Medulla oblongata (tissue), 1 donor: ENCODE measurements at regions not wholly inside any gene's neighbourhood (a gene's known extent, or its start where the extent isn't known, plus 50 kb on each side); places are given as distances from the start of the nearest gene placed in this dataset.

Source experiments
- DNase-seq: peaks from one replicate; pipeline ENCODE4 v3.0.0-alpha.2; 2015; ENCODE audit errors: extremely low spot score

DNA sequence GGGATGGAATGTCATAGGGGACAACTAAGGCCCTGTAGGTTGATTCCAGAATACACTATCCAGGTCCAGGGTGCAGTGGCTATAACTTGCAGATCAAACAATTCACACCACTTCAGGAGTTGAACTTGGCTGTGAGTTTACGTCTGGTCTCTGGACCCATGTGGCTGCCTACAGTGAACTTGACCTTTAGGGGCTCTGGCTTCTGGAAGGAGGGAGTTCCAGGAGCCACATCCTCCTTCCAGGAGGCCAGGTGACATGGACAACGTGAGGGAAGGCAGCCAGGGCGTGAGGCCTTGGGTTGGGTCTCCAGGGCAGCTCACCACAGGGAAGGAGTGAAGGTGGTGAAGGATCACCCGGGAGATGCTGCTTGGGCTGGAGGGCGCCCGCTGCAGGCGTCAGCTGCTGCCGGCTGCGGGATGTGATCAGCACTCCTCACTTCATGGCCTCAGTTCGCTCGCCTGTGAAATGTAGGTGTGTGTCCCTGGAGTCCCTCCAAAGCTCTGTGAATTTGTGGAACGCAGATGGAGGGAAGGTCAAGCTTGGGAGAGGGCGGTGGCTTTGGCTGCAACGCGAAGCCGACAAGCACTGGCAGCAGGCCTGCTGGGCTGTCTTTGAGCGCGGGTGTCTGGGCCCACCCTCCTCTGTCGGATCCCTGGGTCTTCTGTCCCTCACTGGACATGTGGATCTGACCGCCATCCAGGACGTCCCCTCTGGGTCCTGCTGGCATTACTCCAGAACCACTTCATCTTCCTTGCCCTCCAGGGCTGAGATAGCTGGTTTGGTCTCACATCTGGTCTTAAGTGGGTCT, 146.5 kb downstream of the GLI2 start:
- DNase-seq: no peak

- DNase-seq: no peak
Measured at GRCh38 chr2:120883607-120884440, 148.2 kb downstream of the GLI2 start.

GRCh38 chr2:120884472-120885290, 149.0 kb downstream of the GLI2 start:
- DNase-seq: no peak

DNA sequence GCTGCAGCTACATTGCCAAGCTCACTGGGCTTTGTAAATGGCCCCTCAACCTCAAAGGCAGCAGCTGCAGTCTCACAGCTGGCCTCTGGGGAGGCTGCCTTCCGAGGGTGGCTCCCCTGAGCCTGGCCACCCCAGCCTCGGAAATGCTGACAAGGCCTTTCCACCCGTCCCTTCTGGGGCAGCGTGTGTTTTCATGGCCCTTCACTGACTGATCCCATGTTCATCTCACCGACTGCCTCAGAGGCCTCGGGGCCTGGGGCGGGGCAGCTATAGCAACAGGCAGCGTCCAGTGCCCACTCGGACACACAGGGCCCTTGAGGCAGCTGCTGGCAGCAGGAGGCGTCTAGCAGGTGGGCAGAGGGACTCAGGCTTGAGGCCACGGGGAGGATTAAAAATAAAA, 149.7 kb downstream of the GLI2 start:
- no peak for DNase-seq

GRCh38 chr2:120885749-120886148, 150.1 kb downstream of the GLI2 start:
- DNase-seq: no peak

DNA sequence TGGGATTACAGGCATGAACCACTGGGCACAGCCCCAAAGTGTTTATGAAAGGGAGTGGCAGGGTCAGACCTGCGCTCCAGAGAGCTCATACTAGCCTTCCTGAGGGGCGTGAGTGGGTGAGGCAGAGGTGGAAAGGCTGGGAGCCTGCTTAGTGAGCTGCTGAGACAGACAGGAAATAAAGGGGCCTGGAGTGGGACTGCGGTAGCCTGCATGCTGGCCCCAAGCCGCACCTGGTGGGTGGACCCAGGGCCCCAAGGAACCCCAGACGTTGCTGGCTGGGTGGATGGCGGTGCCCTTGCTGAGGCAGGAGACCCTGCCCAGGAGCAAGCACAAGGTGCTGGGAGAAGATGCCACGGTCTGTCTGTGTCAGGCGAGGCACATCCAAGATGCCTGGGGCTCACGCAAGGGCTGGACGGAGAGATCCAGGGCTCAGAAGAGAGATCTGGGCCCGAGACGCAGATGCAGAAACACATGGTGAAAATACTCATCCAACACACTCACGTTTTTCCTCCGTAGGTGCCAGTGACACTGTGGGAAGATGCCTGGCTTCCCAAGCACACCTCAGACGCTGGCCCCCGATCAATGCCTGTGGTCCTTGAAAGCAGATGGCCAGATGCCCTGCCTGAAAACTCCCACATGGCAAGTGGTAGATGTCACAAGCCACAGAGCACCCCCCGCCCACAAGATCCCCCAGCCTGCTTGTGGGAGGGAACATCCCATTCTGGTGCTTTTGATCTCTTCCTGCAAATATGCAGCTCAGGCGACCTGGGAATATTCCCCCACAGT, 151.1 kb downstream of the GLI2 start:
- no peak for DNase-seq

DNA sequence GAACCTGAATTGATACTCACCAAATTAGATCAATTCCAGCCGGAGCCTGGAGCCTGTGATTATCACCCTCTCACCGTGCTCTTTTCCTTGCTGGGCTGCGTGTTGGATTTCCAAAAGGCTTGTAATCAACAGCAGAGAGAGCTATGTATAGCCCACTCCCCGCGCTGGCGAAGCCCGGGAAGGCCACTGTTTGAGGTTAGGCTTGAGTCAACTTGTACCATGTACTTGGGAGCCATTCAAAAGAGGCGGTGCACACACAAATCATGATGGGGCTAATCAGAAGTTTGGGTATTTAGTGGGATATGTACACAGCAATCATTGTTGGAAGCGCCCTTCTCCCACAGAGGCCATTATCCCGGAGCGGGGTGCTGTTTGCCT, 151.6 kb downstream of the GLI2 start:
- no peak for DNase-seq

GRCh38 chr2:120887741-120888231, 152.1 kb downstream of the GLI2 start:
- DNase-seq: peak; percentile 6

DNA sequence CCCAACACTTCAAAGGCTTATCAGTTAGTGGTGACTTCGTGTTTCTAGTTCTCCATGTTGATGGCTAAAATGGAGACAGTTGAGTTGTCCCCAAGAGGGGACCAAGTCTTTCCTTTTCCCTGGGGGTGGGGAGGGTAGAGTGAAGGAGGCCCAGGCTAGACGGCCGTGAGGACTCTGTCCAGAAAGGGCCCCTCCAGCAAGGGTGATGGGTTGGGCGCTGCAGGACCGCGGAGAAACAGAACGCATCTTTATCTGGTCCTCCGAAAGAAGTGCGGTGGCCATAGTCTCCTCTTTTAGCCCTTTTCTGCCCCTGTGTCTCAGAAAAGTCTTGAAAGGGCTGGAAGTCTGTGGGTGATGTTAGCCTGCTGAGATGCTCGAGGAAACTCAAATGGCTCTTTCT, 153.2 kb downstream of the GLI2 start:
- DNase-seq: no peak

- no peak for DNase-seq
Measured at GRCh38 chr2:120889936-120890335, 154.3 kb downstream of the GLI2 start.

DNA sequence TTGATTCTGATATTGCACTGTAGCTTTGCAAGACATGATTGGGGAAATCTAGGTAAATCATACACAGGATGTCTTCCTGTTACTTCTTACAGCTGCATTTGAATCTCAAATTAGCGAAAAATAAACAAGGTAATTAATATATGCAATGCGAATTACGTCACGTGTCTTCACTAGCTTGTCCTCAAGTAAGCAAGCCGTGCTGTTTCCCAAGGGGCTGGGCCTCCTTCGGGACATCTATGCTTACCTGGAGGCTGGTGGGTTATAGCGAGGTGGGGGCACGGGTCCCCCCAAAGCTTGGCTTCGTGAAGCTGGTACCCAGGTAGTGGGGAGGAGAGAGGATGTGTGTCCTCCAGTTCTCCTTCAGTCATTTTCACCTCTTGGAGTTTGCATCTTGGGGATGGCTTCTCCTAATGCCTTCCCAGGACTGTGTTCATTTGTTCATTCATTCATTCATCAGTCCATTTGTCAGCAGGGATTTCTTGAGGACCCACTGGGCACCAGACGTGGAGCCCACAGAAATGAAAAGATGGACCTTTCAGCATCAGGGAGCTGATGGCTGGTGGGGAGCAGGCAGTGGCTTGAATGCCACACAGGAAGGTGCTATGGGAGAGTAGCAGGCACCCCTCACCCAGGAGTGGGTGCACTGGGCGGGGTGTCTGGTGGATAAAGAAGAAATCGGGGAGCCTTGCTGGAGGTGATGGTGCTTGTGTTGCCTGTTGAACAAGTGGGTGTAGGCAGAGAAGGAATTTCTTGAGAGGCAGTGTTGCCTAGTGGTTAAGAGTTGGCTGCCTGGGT, 155.1 kb downstream of the GLI2 start:
- no peak for DNase-seq

DNA sequence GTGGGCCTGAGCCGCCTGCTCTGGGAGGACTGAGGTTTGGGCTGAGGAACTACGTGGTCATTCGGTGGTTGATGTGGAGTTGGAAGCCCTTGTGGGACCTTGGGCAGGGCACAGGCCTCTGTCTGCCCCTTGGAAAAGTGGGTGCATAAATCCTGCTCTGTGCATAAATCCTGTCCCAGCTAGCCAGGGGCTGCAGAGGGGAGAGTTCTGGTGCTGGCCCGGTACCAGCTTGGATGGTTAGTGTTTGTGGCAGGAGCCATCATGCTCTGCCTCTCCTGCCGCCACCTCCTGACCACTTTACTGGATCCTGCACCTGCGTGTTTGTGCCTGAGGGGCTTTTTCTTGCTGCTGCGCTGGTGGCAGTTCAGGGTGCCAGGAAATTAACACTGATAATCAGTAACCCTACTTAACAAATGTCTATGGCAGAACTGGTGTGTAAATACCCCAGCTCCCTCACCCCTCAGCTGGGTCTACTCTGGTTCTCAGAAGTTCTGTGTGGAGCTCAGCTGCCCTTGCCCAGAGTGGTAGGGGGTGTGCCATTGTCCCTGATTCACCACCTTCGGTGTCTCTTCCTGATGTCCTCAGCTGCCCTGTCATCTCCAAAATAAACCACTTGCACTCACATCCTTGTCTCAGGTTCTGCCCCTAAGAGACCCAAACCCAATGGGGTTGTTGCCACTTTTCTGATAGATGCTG, 156.8 kb downstream of the GLI2 start:
- no peak for DNase-seq

GRCh38 chr2:120892967-120893667, 157.4 kb downstream of the GLI2 start:
- DNase-seq: peak; percentile 30

- peak; percentile 42 for DNase-seq
Measured at GRCh38 chr2:120893811-120894584, 158.3 kb downstream of the GLI2 start.

- peak; percentile 62 for DNase-seq
Measured at GRCh38 chr2:120894966-120895365, 159.3 kb downstream of the GLI2 start.

DNA sequence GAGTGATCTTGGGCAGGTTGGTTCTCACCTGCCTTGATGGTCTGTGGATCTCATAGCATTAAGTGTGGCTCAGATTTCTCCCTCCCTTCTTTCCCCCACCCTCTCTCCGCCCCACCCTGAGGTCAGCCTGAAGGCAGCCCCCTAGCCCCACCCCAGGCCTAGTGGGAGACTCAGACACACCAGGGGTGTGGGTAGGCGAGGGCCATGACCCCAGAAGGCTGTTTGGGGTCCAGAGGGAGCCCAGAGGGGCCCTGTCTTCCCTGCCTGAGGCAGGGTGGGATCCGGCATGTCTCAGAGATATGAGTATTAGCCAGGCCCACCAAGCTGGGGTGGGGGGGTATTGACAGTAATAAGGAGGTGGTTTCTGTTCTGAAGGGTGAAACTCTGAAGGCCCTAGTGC, 160.5 kb downstream of the GLI2 start:
- DNase-seq: no peak

DNA sequence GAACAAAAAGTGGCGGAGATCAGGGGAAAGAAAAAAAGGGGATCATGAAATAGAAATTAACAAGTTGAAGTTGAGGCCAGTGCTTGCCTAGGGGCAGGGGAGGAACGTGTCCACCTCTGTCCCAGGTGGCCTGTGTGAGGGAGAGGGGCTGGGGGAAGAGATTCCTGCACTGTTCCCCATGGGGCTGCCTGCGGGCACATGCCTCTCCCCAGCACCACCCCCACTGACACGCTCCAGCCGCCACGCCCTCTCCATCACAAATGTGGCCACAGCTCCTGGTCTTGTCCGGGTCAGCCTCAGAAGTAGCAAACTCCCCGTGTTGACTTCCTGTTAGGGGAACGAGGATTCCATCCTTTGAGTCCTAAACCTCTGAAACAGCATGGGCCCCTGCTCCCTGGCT, 161.2 kb downstream of the GLI2 start:
- DNase-seq: no peak

- no peak for DNase-seq
Measured at GRCh38 chr2:120897399-120897798, 161.7 kb downstream of the GLI2 start.
